SK-N-SH (cell line): ENCODE measurements at regions not wholly inside any gene's neighbourhood (a gene's known extent, or its start where the extent isn't known, plus 50 kb on each side); places are given as distances from the start of the nearest gene placed in this dataset.

ENCODE experiments used
- CTCF ChIA-PET: fragments of 300-600, 350-600 bp; formaldehyde crosslinking; extraction: SDS; loops from one replicate; lab custom pipeline; 2021; lab: Yijun Ruan, JAX
- POLR2A ChIA-PET: fragments of 350-600 bp; sonication (Branson Sonifier 250); formaldehyde crosslinking; extraction: SDS; loops from one replicate; lab custom pipeline; 2020; ENCODE audit warnings: antibody characterized with exemption, inconsistent platforms; lab: Yijun Ruan, JAX
- DNase-seq: peaks from one replicate; pipeline ENCODE4 v3.0.0; 2012
- H2AFZ ChIP-seq: fragments of 200-600 bp; sonication (generic); 2 replicates; pipeline ENCODE4 v1.8.1; 2016; ENCODE audit warnings: antibody characterized with exemption, mild to moderate bottlenecking, low read depth
- H3F3A ChIP-seq: fragments of 200-600 bp; sonication (generic); replicated peaks from 2 replicates; pipeline ENCODE3; 2016; ENCODE audit warnings: antibody characterized with exemption, mild to moderate bottlenecking; ENCODE audit not compliant: insufficient read depth
- H3K27ac ChIP-seq, 2 experiments: fragments of 200-500 bp in 1 of 2; fragments of 200-600 bp in 1 of 2; sonication (Bioruptor generic) in 1 of 2; sonication (generic), shearing (Covaris generic) in 1 of 2; 2 replicates each; pipeline versions ENCODE4 v1.5.1 to v1.6.1; 2014 to 2016; ENCODE audit warnings: low read depth in 2 of 2, inconsistent platforms in 1 of 2, low read length in 1 of 2, mild to moderate bottlenecking in 1 of 2, mixed read lengths in 1 of 2
- H3K27me3 ChIP-seq: fragments of 200-600 bp; sonication (generic), shearing (Covaris generic); 2 replicates; pipeline ENCODE4 v1.6.1; 2016; ENCODE audit warnings: mixed run types; ENCODE audit not compliant: insufficient read depth
- H3K36me3 ChIP-seq, 2 experiments: fragments of 200-500 bp in 1 of 2; fragments of 200-600 bp in 1 of 2; sonication (Bioruptor generic) in 1 of 2; sonication (generic) in 1 of 2; replicated peaks in 1 of 2; 2 replicates each; pipeline versions ENCODE3 to v1.5.1; 2014 to 2016; ENCODE audit warnings: low read length in 1 of 2, mild to moderate bottlenecking in 1 of 2; ENCODE audit not compliant: insufficient read depth in 2 of 2, control insufficient read depth in 1 of 2
- H3K4me1 ChIP-seq, 2 experiments: fragments of 200-500 bp in 1 of 2; fragments of 200-600 bp in 1 of 2; sonication (Bioruptor generic) in 1 of 2; sonication (generic), shearing (Covaris generic) in 1 of 2; 2 replicates each; pipeline versions ENCODE4 v1.5.1 to v1.6.1; 2014 to 2016; ENCODE audit warnings: low read depth in 1 of 2, low read length in 1 of 2, mixed run types in 1 of 2; ENCODE audit not compliant: insufficient read depth in 2 of 2, control insufficient read depth in 1 of 2
- H3K4me2 ChIP-seq: fragments of 200-600 bp; sonication (generic), shearing (Covaris generic); 2 replicates; pipeline ENCODE4 v1.6.1; 2017; ENCODE audit warnings: mixed run types
- H3K4me3 ChIP-seq, 2 experiments: fragments of 200-500 bp in 1 of 2; fragments of 200-600 bp in 1 of 2; sonication (Bioruptor generic) in 1 of 2; sonication (generic), shearing (Covaris generic) in 1 of 2; 2 replicates each; pipeline versions ENCODE4 v1.5.1 to v1.8.1; 2014 to 2016; ENCODE audit warnings: low read depth in 2 of 2, inconsistent platforms in 1 of 2, low read length in 1 of 2, mild to moderate bottlenecking in 1 of 2, mixed read lengths in 1 of 2, moderate library complexity in 1 of 2
- H3K79me2 ChIP-seq: fragments of 200-600 bp; sonication (generic); 2 replicates; pipeline ENCODE4 v1.8.1; 2017; ENCODE audit warnings: mild to moderate bottlenecking; ENCODE audit not compliant: insufficient read depth
- H3K9ac ChIP-seq: fragments of 200-600 bp; sonication (generic); 2 replicates; pipeline ENCODE4 v1.6.1; 2017; ENCODE audit warnings: mixed run types
- H3K9me2 ChIP-seq: fragments of 200-600 bp; sonication (generic); 2 replicates; pipeline ENCODE4 v1.6.1; 2017; ENCODE audit warnings: mixed run types
- H3K9me3 ChIP-seq: fragments of 200-600 bp; sonication (generic); 2 replicates; pipeline ENCODE4 v1.6.1; 2017; ENCODE audit warnings: mixed run types, mild to moderate bottlenecking, moderate library complexity
- H4K20me1 ChIP-seq: fragments of 200-600 bp; sonication (generic); 2 replicates; pipeline ENCODE4 v1.6.1; 2017; ENCODE audit warnings: mild to moderate bottlenecking, mixed run types; ENCODE audit not compliant: insufficient read depth
- CHD2 ChIP-seq: fragments of 150-350 bp; IDR thresholded peaks from 2 replicates; pipeline ENCODE4 v1.6.1; 2018; ENCODE audit warnings: low read length; ENCODE audit not compliant: partially characterized antibody
- ELF1 ChIP-seq: IDR thresholded peaks from 2 replicates; pipeline ENCODE4 v1.4.0; 2012
- EZH2phosphoT487 ChIP-seq: fragments of 200-600 bp; sonication (generic); IDR thresholded peaks from 2 replicates; pipeline ENCODE4 v1.6.1; 2017; ENCODE audit warnings: low read depth, mixed run types, mild to moderate bottlenecking, antibody characterized with exemption, moderate library complexity, borderline replicate concordance
- FOSL2 ChIP-seq: IDR thresholded peaks from 2 replicates; pipeline ENCODE4 v1.4.0; 2012; ENCODE audit warnings: low read depth, mild to moderate bottlenecking, moderate library complexity, borderline replicate concordance
- FOXM1 ChIP-seq: IDR thresholded peaks from 2 replicates; pipeline ENCODE4 v1.4.0; 2012; ENCODE audit warnings: low read depth, mild to moderate bottlenecking
- GABPA ChIP-seq: IDR thresholded peaks from 2 replicates; pipeline ENCODE4 v1.4.0; 2012; ENCODE audit warnings: low read depth, mild to moderate bottlenecking
- GATA2 ChIP-seq: sonication (generic); formaldehyde crosslinking; IDR thresholded peaks from 2 replicates; pipeline ENCODE4 v1.5.0; 2020; ENCODE audit warnings: mild to moderate bottlenecking, missing genetic modification reagents
- JUND ChIP-seq: IDR thresholded peaks from 2 replicates; pipeline ENCODE4 v1.4.0; 2012
- NFIC ChIP-seq: IDR thresholded peaks from 2 replicates; pipeline ENCODE4 v1.4.0; 2012; ENCODE audit warnings: borderline replicate concordance
- RCOR1 ChIP-seq: fragments of 150-350 bp; IDR thresholded peaks from 2 replicates; pipeline ENCODE4 v1.6.1; 2017; ENCODE audit warnings: antibody characterized with exemption, low read length
- SIN3A ChIP-seq: IDR thresholded peaks from 2 replicates; pipeline ENCODE4 v1.6.1; 2012; ENCODE audit warnings: low read depth, mild to moderate bottlenecking, low read length, moderate library complexity, borderline replicate concordance
- TAF1 ChIP-seq: IDR thresholded peaks from 2 replicates; pipeline ENCODE4 v1.6.1; 2012; ENCODE audit warnings: low read depth, mild to moderate bottlenecking, low read length, moderate library complexity, borderline replicate concordance
- TCF12 ChIP-seq: IDR thresholded peaks from 2 replicates; pipeline ENCODE4 v1.4.0; 2012
- TEAD4 ChIP-seq: IDR thresholded peaks from 2 replicates; pipeline ENCODE4 v1.4.0; 2012; ENCODE audit warnings: mild to moderate bottlenecking, borderline replicate concordance; ENCODE audit not compliant: insufficient read depth
- USF2 ChIP-seq: fragments of 150-350 bp; IDR thresholded peaks from 2 replicates; pipeline ENCODE4 v1.6.1; 2017; ENCODE audit warnings: antibody characterized with exemption, low read length, low read depth, borderline replicate concordance
- YY1 ChIP-seq: IDR thresholded peaks from 2 replicates; pipeline ENCODE4 v1.4.0; 2012; ENCODE audit warnings: low read depth, mild to moderate bottlenecking
- ZBTB33 ChIP-seq: IDR thresholded peaks from 2 replicates; pipeline ENCODE4 v1.4.0; 2012; ENCODE audit warnings: low read depth, borderline replicate concordance
- WGBS: methylation state at CpG from one replicate; pipeline ENCODE4 v1.1.6; 2017; ENCODE audit warnings: low lambda C conversion rate; 5-methylcytosine and 5-hydroxymethylcytosine counted together

- TF ChIP-seq ZBTB33 (peak; percentile 40; the same call in 1 of the 2 replicates), SIN3A (no peak), TEAD4 (peak; percentile 71; the same call in 1 of the 2 replicates), GABPA (no peak), EZH2phosphoT487 (no peak), RCOR1 (no peak), ELF1 (peak; percentile 57; the same call in 1 of the 2 replicates), YY1 (no peak), GATA2 (CRISPR knock-in tag) (no peak), FOSL2 (peak; percentile 95), TCF12 (peak; percentile 78)
Observed at GRCh38 chr6:22892452-22892851, 323.1 kb downstream of the HDGFL1 start (continued).

- Histone ChIP-seq H3K27ac (no peak overlapping the region), H3K4me1 (0 out of 4 replicates have a peak, but pooled peaks cover 0 to 3% of the 10 kb centered on the region in 2 experiments), H4K20me1 (no peaks in the 10 kb centered on the region), H2AFZ (0 out of 2 replicates have a peak overlapping the region, but pooled peaks have one; percentile 2), H3K79me2 (no peaks in the 10 kb centered on the region), H3K36me3 (no peaks in the 10 kb centered on the region), H3K9me2 (no peaks in the 10 kb centered on the region), H3K9me3 (no peaks in the 10 kb centered on the region), H3F3A (peaks cover 15% of the 10 kb centered on the region), H3K27me3 (no peaks in the 10 kb centered on the region), H3K4me2 (no peak overlapping the region), H3K4me3 (no peak overlapping the region), H3K9ac (no peak overlapping the region)
- CTCF ChIA-PET = no interaction called here
- POLR2A ChIA-PET = no interaction called here
- DNase-seq = no peak
- WGBS = 90% methylated on average over 3 of the region's 3 CpGs
- TF ChIP-seq JUND = no peak
- TF ChIP-seq ELF1 = no peak
- no peak for TF ChIP-seq TAF1
- TF ChIP-seq CHD2 = no peak
- no peak for TF ChIP-seq USF2
- TF ChIP-seq FOSL2 = no peak
- no peak for TF ChIP-seq NFIC
- TF ChIP-seq ZBTB33 = no peak
- TF ChIP-seq FOXM1 = no peak
Observed at GRCh38 chr6:22896696-22897095, 327.3 kb downstream of the HDGFL1 start.
